Heart left ventricle (tissue), 13 donors: ENCODE measurements at regions not wholly inside any gene's neighbourhood (a gene's known extent, or its start where the extent isn't known, plus 50 kb on each side); places are given as distances from the start of the nearest gene placed in this dataset.

Experiments used
- POLR2A ChIP-seq, 2 donors: fragments of 450-650 bp; IDR thresholded peaks; one replicate each; pipeline ENCODE4 v1.6.1; 2017; ENCODE audit warnings: antibody characterized with exemption in 2 of 2, mild to moderate bottlenecking in 2 of 2, moderate library complexity in 2 of 2
- TF ChIP-seq, protein P1 (sequence below), 12 donors: fragments of 200-600 bp; sonication (generic) in 4 of 12; IDR thresholded peaks; one replicate each; pipeline versions ENCODE4 v1.5.0 to v1.8.0; 2018 to 2022; ENCODE audit warnings: antibody characterized with exemption in 12 of 12, mild to moderate bottlenecking in 5 of 12
- donor health status: ischemic (EF 13 %, LVEDD 7.1; RV severe dilation, severe dysfunction).
- donor health status: DM: no; HTN: yes; CAD: no.
- donor health status: DM: no; HTN: no; CAD: no.
- donor health status: ischemic (EF 25% LVEDD 6.9; RV normal size, moderate dysfunction).
- donor health status: ischemic (EF 25% LVEDD 5.7; RV mildly dilated, moderate dysfunction).
- donor health status: ischemic (EF 35%, LVEDD 5.7; RV mildly dilated, moderate dysfunction).
- donor health status: nonischemic (EF 11% LVEDD 7.7; RV severe dilation, severe dysfunction).
- donor health status: DM: yes; HTN: yes; CAD: no.
- donor health status: PGD.
- donor health status: ischemic (EF 29% LVEDD 5.4; RV normal size, mild dysfunction).
- donor health status: nonischemic (EF 23%, LVEDD 6.1; RV moderate dilation, normal function).

GRCh38 chr11:69915501-69916250 is 96.5 kb upstream of the FGF3 start:
- TF ChIP-seq, protein P1, sequence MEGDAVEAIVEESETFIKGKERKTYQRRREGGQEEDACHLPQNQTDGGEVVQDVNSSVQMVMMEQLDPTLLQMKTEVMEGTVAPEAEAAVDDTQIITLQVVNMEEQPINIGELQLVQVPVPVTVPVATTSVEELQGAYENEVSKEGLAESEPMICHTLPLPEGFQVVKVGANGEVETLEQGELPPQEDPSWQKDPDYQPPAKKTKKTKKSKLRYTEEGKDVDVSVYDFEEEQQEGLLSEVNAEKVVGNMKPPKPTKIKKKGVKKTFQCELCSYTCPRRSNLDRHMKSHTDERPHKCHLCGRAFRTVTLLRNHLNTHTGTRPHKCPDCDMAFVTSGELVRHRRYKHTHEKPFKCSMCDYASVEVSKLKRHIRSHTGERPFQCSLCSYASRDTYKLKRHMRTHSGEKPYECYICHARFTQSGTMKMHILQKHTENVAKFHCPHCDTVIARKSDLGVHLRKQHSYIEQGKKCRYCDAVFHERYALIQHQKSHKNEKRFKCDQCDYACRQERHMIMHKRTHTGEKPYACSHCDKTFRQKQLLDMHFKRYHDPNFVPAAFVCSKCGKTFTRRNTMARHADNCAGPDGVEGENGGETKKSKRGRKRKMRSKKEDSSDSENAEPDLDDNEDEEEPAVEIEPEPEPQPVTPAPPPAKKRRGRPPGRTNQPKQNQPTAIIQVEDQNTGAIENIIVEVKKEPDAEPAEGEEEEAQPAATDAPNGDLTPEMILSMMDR (IDR thresholded peaks at IDR 0.05), result peak; percentile 81 to 93 (median 87)
- no peak for TF ChIP-seq POLR2A (IDR thresholded peaks at IDR 0.05)
